ENCODE measurements at regions not wholly inside any gene's neighbourhood (a gene's known extent, or its start where the extent isn't known, plus 50 kb on each side); places are given as distances from the start of the nearest gene placed in this dataset.

- TF ChIP-seq CTCF (conservative IDR thresholded peaks at IDR 0.05; ENCODE audit: control insufficient read depth, insufficient read depth, low read depth, low read length) = no peak
- DNase-seq (ENCODE audit: low read depth) = no peak
- H3K4me3 ChIP-seq (ENCODE audit: control insufficient read depth, low read depth, low read length) = no peak overlapping the region
Measured at GRCh38 chr3:159029306-159030026, 227.6 kb downstream of the MFSD1 start.

GRCh38 chr3:159030138-159030670, 228.3 kb downstream of the MFSD1 start:
- no peak for TF ChIP-seq CTCF (conservative IDR thresholded peaks at IDR 0.05; ENCODE audit: control insufficient read depth, insufficient read depth, low read depth, low read length)
- H3K4me3 ChIP-seq (ENCODE audit: control insufficient read depth, low read depth, low read length) = no peak overlapping the region
- DNase-seq (ENCODE audit: low read depth) = no peak

- H3K4me3 ChIP-seq (ENCODE audit: control insufficient read depth, low read depth, low read length) = no peak overlapping the region
- TF ChIP-seq CTCF (conservative IDR thresholded peaks at IDR 0.05; ENCODE audit: control insufficient read depth, insufficient read depth, low read depth, low read length) = no peak
- no peak for DNase-seq (ENCODE audit: low read depth)
Measured at GRCh38 chr3:159030886-159031679, 229.2 kb downstream of the MFSD1 start.

- peak; percentile 49 for DNase-seq (ENCODE audit: low read depth)
- H3K4me3 ChIP-seq (ENCODE audit: control insufficient read depth, low read depth, low read length) = no peak overlapping the region
- TF ChIP-seq CTCF (conservative IDR thresholded peaks at IDR 0.05; ENCODE audit: control insufficient read depth, insufficient read depth, low read depth, low read length) = no peak
Measured at GRCh38 chr3:159032311-159032710, 230.5 kb downstream of the MFSD1 start.

GRCh38 chr3:159038405-159038804, 236.6 kb downstream of the MFSD1 start:
- H3K4me3 ChIP-seq (ENCODE audit: control insufficient read depth, low read depth, low read length) = no peak overlapping the region
- no peak for DNase-seq (ENCODE audit: low read depth)
- TF ChIP-seq CTCF (conservative IDR thresholded peaks at IDR 0.05; ENCODE audit: control insufficient read depth, insufficient read depth, low read depth, low read length) = no peak

- DNase-seq (ENCODE audit: low read depth) = no peak
- TF ChIP-seq CTCF (conservative IDR thresholded peaks at IDR 0.05; ENCODE audit: control insufficient read depth, insufficient read depth, low read depth, low read length) = no peak
Measured at GRCh38 chr3:159039286-159039685, 237.4 kb downstream of the MFSD1 start.

More at GRCh38 chr3:159039286-159039685, 237.4 kb downstream of the MFSD1 start:
- no peak overlapping the region for H3K4me3 ChIP-seq (ENCODE audit: control insufficient read depth, low read depth, low read length)

Data from fibroblast of mammary gland (primary cell).